22Rv1 (cell line): ENCODE measurements at regions not wholly inside any gene's neighbourhood (a gene's known extent, or its start where the extent isn't known, plus 50 kb on each side); places are given as distances from the start of the nearest gene placed in this dataset.

Experiments used
- ZFX ChIP-seq: fragments of 450-650 bp; IDR thresholded peaks from 2 replicates; pipeline ENCODE4 v1.6.1; 2017; ENCODE audit warnings: antibody characterized with exemption, borderline replicate concordance
- TF ChIP-seq, protein P1 (sequence below): fragments of 450-650 bp; IDR thresholded peaks from 2 replicates; pipeline ENCODE4 v1.5.1; 2017; ENCODE audit warnings: mild to moderate bottlenecking

GRCh38 chrX:131827935-131828334, 195.2 kb upstream of the STK26 start:
- TF ChIP-seq, protein P1, sequence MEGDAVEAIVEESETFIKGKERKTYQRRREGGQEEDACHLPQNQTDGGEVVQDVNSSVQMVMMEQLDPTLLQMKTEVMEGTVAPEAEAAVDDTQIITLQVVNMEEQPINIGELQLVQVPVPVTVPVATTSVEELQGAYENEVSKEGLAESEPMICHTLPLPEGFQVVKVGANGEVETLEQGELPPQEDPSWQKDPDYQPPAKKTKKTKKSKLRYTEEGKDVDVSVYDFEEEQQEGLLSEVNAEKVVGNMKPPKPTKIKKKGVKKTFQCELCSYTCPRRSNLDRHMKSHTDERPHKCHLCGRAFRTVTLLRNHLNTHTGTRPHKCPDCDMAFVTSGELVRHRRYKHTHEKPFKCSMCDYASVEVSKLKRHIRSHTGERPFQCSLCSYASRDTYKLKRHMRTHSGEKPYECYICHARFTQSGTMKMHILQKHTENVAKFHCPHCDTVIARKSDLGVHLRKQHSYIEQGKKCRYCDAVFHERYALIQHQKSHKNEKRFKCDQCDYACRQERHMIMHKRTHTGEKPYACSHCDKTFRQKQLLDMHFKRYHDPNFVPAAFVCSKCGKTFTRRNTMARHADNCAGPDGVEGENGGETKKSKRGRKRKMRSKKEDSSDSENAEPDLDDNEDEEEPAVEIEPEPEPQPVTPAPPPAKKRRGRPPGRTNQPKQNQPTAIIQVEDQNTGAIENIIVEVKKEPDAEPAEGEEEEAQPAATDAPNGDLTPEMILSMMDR, result no peak
- TF ChIP-seq ZFX, result no peak
